HG02798 (cell line): ENCODE measurements at regions not wholly inside any gene's neighbourhood (a gene's known extent, or its start where the extent isn't known, plus 50 kb on each side); places are given as distances from the start of the nearest gene placed in this dataset.

ENCODE experiments used
- ATAC-seq: cut with Tn5 transposase; IDR thresholded peaks from one replicate; pipeline ENCODE4 v1.9.1; 2021; ENCODE audit warnings: mild to moderate bottlenecking; ENCODE audit not compliant: unreplicated experiment, poor library complexity

DNA sequence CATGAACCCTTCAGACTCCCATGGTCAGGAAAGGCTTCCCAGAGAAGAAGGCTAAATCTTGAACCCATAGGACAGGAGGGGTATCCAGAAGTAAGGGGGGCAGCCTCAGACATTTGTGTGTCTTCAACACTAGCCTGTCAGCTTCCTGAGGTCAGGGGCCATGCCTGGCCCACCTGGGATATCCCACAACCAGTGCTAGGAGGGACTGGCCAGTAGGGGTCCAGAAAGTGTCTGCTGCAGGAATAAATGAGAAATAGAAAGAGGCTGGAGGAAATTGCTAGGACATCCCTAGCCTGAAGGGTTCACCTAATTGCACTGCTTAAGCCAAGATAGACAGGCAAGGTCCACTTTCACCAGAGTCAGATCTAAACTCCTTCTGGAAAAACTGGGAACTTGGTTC, 799.6 kb upstream of the ID2 start:
- ATAC-seq = no peak

DNA sequence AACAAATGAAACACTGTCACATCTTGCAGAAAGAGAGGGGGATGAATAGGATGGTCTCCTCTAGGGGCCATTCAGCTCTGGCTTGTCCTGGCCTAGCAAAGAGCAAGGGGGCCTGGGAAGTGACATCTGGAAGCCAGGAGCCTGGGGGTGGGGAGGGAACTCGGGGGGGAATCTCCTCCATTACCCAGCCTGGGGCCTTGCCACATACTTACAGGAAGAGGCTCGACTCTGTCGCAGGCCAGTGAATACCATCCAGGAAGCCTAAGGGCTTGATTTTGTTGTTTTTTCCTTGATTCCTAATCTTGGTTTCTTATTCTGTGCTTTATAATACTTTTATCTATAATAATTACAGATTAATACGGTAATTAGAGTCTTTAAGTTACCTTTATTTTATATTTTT, 797.5 kb upstream of the ID2 start:
- ATAC-seq = no peak

DNA sequence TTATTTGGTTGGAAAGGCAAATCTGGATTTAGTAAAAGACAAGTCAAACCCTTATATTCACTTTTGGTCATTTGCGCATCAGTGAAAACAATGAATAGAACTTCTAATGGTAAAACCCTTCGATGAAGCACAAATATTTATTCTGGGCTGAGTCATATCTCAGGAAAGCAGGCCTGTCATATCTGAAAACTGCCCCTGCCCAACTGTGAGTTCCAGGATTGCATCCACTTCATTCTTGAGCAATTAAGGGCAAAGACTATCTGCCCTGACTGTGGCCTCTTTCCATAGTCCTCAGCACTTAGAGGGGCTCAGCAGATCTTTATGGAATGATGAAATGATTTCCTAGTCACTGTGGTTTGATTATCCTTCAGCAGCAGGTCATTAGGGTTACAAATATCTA, 795.2 kb upstream of the ID2 start:
- no peak for ATAC-seq

DNA sequence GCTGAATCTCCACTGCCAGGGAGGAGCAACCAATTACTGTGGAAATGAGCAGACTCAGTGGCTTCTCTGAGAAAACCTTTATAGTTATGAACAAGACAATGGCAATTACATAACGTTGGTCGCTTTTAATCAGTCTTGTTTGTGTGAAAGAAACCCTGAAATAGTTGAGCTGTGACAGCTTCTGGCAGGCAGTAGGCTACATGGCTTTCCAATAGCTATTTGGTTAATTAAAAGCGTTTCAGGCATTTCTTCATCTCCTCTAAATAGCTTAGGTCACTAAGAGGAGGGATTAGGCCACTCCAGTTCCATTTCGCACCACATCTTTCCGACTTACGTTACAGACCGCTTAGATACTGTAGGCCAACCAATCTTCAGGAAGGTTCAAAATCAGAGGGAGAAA, 794.4 kb upstream of the ID2 start:
- no peak for ATAC-seq

DNA sequence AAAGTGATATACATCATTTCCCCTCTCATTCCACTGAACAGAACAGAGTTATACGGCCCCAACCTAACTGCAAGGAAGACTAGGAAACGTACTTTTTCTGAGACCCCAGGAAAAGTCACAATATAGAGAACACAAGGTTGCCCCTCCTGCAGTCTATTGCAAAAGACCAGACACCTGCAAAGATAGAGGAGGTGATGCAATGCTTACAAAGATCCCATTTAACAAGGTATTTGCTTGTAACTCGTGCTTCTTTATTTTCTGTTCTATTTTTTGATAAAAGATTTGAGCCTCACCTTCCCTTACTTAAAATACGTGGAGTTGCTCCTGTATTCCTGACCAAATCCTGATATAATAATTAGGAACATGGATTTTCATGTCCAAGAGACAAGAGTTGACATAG, 793.0 kb upstream of the ID2 start:
- ATAC-seq = no peak

DNA sequence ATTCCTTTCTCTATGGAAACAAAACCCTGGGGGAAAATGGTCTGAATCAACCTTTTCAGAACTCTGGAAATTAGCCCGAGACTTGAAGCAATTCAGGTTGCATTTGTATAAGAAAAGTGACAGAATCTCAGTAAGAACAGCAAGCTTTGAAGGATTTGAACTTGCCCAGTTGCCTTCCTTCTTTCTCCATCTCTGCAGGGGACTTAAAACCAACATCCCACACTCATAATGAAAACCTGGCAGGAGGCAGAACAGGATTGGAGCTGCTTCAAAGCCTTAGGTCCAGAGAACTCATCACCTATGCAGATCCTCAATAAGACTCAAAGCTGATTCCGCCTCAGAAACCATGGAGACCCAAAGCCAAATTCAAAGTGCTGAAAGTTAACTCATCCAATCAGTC, 790.5 kb upstream of the ID2 start:
- no peak for ATAC-seq

DNA sequence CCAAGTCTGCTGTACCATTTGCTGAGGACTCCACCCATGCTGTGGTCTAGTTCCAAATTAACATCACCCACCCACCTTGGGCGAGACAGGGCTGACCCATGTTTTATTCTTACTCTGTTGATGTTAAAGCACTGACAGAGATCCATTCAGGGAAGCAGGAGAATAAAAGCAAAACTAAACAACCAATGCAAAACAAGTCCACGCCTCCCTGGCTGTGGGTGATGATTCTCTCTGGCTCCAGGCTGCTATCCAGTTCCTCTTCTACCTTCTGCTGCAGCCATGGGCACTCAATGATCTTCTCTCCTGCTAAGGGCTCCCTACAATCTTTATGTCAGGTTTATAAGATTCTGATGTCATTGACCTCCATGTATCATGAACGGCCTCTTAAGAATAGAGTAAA, 786.6 kb upstream of the ID2 start:
- ATAC-seq = no peak

DNA sequence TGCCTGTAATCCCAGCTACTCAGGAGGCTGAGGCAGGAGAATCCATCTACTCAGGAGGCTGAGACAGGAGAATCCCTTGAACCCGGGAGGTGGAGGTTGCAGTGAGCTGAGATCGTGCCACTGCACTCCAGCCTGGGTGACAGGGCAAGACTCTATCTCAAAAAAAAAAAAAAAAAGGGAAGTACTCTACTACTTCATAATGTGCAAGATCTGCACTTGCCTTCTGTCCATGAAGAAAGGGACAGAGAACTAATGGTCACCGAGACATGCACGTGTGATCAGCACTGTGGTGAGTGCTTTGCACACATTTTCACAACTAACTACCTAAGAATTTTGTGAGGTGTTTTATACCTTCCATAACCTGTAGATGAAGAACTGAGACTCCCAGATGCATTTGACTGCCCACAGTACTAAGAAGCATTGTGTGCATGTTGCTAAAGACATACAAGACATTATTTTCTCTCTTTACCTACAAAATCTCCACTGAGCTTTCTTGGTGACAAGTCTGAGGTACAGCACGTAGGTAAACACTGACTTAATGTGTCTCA, 784.8 kb upstream of the ID2 start:
- no peak for ATAC-seq

DNA sequence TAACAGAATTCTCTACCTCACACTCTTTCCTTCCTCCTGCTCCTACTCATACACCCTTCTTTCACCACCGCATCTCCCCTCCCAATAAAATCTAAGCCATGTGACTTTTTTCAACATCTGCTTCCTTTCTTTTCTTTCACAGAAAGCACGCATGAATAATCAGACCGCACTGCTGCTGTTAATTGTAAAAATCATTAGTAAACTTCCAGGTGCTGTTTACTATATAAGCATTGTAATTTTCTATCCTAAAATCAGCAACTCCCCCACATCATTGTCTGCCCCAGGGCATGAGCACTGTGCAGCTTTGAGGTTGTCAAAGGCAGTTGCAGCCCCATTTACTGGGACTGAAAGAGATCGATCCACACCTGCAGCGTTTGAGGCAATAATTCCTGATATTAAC, 782.6 kb upstream of the ID2 start:
- no peak for ATAC-seq

DNA sequence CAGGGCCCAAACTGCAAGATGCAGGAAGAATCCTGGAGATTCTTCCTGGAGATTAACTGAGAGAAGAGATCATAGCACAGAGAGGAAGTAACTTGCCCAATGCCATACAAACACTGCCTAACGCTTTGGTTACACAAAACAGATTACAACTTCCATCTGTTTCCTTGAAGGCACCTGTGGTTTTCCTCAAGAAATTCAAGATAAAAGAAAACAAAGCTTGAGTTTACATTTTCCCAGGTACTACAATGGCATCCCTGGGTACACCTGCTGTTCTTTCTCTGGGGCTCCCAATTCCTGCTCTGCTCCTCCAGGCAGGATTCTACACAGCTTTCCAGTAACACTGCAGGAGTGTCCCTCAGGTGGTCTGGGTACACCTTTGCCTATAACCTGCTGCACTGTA, 781.9 kb upstream of the ID2 start:
- ATAC-seq = no peak

DNA sequence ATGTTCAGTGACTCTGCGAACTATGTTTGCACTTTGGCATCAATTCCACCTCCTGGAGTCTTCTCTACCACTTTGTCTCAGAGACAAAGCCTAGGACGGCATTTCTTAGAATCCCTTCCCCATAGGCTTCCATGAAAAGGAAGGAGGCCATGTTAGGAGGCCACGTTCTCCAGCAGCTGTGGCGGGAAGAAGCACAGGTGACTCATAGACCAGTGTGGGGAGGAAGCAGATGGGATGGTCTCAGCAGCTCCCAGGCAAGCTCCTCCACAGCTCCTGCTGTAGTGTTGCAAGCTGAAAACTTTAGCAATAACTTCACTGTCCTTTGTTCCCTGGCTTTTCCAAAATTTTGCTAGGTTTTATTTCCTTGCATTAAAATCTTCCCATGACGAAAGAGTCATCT, 781.3 kb upstream of the ID2 start:
- no peak for ATAC-seq

DNA sequence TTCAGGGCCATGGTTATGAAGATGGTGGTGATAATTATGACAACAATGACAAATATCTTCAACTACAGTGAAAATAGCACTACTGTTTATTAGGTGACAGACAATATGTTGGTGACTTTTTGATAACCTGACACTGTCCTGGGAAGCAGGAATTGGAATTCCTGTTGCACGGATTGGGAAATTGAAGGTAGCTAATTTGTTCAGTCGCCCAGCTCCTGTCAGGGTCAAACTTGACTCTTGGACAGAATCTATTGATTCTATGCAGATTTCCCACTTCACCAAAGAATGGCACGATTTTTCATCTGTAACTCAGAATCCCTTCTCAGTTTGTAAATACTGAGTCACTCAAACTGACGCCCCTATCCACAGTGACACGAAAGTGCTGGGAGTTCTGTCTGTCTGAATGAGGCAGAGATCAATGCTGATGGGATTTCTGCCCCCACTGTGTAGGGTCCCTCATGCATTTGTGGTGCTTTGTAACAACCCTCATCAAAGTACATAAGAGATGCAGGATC, 779.5 kb upstream of the ID2 start:
- ATAC-seq = no peak

DNA sequence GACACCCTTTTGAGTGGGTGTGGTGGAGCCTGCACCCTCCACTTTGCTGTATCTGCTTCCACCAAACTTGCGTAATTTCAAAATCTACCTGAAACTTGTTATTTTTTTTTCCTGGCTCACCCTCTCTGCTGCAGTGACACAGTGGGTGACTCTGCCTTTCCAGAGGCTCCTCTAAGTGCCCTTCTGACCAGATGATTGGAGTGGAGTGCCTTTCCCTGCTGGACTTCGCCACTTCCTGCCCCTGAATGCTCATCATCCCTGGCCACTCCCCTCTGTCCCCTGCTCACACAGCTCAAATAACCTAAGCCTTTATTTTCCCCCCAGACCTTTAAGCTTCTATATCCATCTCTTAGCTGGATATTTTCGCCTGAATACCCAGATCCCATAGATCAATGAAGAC, 777.5 kb upstream of the ID2 start:
- no peak for ATAC-seq

DNA sequence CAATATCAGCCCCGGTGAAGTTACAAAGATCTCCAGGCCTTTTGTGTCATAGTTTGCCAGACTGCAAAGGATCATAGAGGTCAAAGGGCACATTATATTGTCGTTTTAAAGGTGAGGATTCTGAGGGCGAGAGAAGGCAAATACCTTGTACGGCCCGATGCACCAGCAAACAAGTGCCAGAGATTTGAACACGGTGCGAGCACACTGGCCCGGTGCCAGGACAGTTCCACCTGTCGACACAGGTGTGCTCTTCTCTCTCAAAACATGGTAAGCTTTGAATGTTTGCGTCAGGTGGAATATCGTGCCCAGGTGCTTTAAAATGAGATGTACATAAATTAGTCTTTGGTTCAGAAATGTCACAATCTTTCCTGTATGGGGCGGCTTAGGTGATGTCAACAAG, 776.1 kb upstream of the ID2 start:
- no peak for ATAC-seq

DNA sequence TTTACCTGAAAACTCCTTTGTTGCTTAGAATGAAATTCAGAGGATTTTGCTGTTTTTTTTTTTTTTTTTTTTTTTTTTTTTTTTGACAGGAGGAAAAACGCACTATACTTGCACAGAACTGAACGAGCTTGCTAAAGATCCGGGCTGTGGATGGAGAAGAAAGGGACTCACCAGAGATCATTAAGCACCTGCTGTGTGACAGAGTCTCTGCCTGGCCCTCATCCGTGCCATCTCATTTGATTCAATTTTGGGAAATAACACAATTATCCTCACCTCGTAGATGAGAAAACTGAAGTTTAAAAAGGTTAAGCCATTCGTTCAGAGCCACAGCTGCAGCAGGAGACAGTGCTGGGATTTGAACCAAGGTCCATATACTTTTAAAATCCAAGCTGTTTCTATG, 775.4 kb upstream of the ID2 start:
- no peak for ATAC-seq

DNA sequence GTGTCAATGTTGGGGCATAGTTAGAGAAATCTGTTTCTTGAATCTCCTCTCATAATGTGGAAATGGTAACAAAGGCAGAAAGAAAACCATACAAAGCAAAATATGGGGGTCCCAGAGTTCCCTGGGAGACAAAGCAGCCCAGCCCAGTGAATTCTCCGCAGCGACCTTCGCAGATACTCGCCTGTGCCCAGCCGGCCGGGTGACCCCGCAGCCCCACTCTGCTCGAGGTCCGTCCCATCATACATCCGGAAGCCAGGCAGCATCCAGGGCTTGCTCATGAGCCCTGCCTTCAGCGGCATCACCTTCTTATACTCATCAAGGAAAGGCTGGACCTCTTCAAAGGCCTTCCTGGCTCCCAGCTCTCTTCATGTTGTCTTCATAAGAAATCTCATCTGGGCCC, 774.8 kb upstream of the ID2 start:
- no peak for ATAC-seq

DNA sequence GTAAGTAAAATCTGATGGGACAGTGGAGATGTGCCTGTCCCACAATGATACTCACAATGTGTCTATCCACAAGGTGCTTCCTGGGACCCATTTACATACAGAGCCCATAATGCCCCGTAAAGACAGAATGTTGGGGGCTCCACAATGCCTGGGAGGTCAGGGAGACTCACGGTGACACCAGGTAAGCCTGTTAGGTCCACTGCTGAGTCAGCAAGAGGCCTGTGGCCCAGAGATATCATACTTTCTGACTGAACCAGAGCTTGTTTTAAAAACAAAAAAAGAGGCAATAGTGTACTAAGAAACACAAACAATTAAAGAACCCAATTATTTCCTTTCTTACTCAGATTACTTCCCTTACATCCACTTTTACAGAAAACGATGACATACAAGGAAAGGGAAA, 771.1 kb upstream of the ID2 start:
- ATAC-seq = no peak

DNA sequence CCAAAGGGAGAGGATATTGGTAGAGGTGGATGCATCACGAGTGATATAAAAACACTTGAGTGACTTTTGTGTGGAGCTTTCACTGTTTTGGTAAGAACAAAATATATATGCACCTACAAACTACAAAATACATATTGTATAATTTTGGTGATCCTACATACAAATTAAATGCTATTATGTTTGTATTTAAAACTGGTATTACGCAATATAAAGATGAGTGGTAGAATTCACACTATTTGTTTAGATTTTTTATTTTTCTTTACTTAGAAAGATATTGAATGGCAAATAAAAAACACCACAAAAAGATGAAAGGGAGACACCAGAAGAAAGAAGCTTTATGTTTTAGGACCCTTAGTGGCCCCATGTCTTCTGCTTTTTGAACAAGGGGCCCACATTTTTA, 770.7 kb upstream of the ID2 start:
- no peak for ATAC-seq

DNA sequence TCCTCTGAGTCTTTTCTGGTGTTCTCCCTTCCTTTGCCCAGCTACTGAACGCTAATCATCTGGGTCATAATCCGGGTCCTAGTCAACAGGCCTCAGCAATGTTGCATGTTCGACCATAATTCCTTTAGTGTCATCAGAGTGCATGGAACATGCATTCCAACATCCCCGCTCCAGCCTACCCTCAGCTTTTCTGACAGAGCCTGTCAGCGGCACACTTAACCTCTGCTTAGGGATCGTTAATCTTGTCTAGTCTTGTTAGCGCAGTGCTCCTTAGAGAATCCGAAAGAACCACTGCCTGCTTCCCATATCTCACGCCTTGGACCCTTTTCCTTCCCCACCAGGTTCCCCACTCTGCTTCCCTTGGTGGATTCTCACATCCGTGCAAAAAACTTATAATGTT, 767.9 kb upstream of the ID2 start:
- no peak for ATAC-seq

DNA sequence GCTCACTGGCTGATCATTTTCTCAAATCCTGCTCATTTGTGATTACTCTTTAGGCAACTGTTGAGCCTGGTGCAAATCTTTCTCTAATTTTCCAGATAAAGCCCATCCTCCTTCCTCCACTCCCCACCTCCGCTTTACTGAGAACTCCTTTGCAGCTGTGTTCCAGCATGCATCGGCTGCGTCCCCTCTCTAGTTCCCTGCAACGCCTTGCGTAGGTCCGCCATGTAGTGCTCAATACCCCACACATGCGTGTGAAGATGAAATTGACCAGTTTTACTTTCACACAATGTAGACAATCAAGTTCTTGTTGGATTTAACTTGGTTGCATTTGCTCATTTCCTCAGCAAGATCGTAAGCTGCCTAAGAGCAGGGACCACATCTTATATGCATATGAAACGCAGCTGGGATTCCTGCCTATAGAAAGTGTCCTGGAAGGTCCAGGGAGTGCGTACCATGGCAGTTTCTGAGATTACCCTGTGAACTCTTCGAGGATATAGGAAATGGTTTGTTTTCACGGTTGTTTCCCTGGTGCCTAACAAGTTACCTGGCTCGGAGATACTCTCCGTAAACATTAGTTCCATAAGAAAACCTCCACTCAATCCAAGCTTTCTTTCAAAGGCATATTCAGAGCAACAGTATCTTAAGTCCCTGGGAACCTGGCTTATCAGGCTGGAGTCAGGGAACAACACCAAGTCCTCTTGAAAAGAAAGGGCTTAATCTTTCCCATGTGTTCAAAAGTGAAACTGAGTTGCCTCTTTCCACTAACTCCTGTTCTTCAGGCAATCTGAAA, 766.4 kb upstream of the ID2 start:
- ATAC-seq = no peak

DNA sequence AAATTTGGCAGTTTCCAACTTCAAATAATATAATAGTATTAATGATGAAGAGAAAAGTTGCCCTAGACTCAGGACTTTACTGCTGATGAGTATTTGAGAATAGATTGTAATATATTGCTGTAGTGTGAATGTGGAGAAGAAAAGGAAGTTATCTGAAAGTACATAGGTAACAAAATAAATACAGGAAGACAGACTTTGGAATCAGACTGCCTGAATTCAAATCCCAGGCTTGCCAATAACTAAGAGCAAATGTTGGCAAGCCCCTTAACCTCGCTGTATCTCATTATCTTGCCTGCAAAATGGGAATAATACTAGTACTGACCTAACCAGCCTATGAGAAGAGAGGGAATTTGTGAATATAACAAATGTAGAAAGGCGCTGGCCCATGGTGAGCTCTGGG, 765.2 kb upstream of the ID2 start:
- ATAC-seq = no peak

DNA sequence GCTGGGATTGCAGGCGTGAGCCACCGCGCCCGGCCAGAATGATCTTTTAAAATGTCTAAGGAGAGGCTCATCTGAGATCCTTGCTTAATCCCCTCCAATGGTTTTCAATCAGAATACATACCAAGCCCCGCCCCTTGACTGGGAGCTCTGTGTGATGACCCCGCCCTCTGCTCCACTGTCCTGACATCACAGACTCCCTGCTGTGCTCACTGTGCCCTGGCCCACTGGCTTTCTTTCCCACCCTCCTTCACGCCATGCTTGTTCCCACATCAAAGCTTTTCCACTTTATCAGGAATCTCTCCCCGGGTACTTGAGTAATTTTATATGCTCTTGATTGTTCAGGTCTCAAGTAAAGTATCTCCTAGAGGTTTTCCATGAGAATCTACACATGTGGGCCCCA, 762.3 kb upstream of the ID2 start:
- no peak for ATAC-seq
